Caco-2 (cell line): ENCODE measurements at regions not wholly inside any gene's neighbourhood (a gene's known extent, or its start where the extent isn't known, plus 50 kb on each side); places are given as distances from the start of the nearest gene placed in this dataset.

Experiments
- BruUV-seq: library from RNA; stranded (reverse); fragments of 400-500 nt; replicated peaks from 2 replicates; lab custom pipeline; 2021; lab: Mats Ljungman, UMichigan
- CTCF ChIA-PET: fragments of 300-600 bp; sonication (Branson Sonifier 250); formaldehyde crosslinking; loops from one replicate; lab custom pipeline; 2022; ENCODE audit warnings: antibody characterized with exemption; lab: Charles Lee
- POLR2A ChIA-PET: fragments of 300-600 bp; sonication (Branson Sonifier 250); formaldehyde crosslinking; loops from one replicate; lab custom pipeline; 2022; ENCODE audit warnings: antibody characterized with exemption; lab: Charles Lee
- DNase-seq, 2 experiments: peaks; one replicate each; pipeline versions ENCODE4 v3.0.0 to v3.0.0-alpha.2; 2020 to 2022
- H3K27me3 ChIP-seq: replicated peaks from 2 replicates; pipeline ENCODE4 v1.6.0; 2011; ENCODE audit warnings: low read length; ENCODE audit not compliant: control insufficient read depth, insufficient read depth
- H3K36me3 ChIP-seq: 2 replicates; pipeline ENCODE4 v1.5.1; 2011; ENCODE audit warnings: low read length; ENCODE audit not compliant: control insufficient read depth, insufficient read depth
- H3K4me1 ChIP-seq: fragments of 250-450 bp; sonication (Bioruptor Pico); 2 replicates; pipeline ENCODE4 v1.5.1; 2020; ENCODE audit warnings: mild to moderate bottlenecking
- H3K4me3 ChIP-seq: 2 replicates; pipeline ENCODE4 v1.5.1; 2011; ENCODE audit warnings: low read depth, mild to moderate bottlenecking, control low read depth, low read length
- H3K9me3 ChIP-seq: fragments of 250-450 bp; sonication (Bioruptor Pico); 2 replicates; pipeline ENCODE4 v1.5.1; 2020; ENCODE audit warnings: mild to moderate bottlenecking, moderate library complexity
- H3K27ac Mint-ChIP-seq: one replicate; pipeline ENCODE4 v1.8.0; 2022; ENCODE audit warnings: mixed read lengths; ENCODE audit not compliant: unreplicated experiment
- H3K27me3 Mint-ChIP-seq: one replicate; pipeline ENCODE4 v1.8.0; 2022; ENCODE audit warnings: mixed read lengths; ENCODE audit not compliant: insufficient read depth, unreplicated experiment
- H3K36me3 Mint-ChIP-seq: one replicate; pipeline ENCODE4 v1.8.0; 2022; ENCODE audit warnings: mild to moderate bottlenecking, mixed read lengths; ENCODE audit not compliant: insufficient read depth, unreplicated experiment
- H3K4me1 Mint-ChIP-seq: one replicate; pipeline ENCODE4 v1.8.0; 2022; ENCODE audit warnings: low read depth, mixed read lengths; ENCODE audit not compliant: unreplicated experiment
- H3K4me3 Mint-ChIP-seq: one replicate; pipeline ENCODE4 v1.8.0; 2022; ENCODE audit warnings: mild to moderate bottlenecking, moderate library complexity, mixed read lengths; ENCODE audit not compliant: unreplicated experiment
- H3K9me3 Mint-ChIP-seq: one replicate; pipeline ENCODE4 v1.8.0; 2022; ENCODE audit warnings: mixed read lengths; ENCODE audit not compliant: unreplicated experiment
- CTCF ChIP-seq, 2 experiments: fragments of 200-600 bp in 1 of 2; IDR thresholded peaks; 1 replicate in 1 of 2; 2 replicates in 1 of 2; pipeline versions ENCODE4 v1.5.1 to v1.8.0; 2011 to 2022; ENCODE audit warnings: antibody characterized with exemption in 1 of 2, control low read depth in 1 of 2, inconsistent platforms in 1 of 2, low read depth in 1 of 2, low read length in 1 of 2, mild to moderate bottlenecking in 1 of 2, moderate library complexity in 1 of 2; ENCODE audit not compliant: insufficient read depth in 1 of 2, severe bottlenecking in 1 of 2, unreplicated experiment in 1 of 2
- intact Hi-C: fragments of 100-400 bp; cut with micrococcal nuclease; formaldehyde crosslinking; loops from one replicate; pipeline ENCODE4 v1.10.0; 2022; ENCODE audit not compliant: unreplicated experiment

GRCh38 chr19:29268103-29268502 lies 55.2 kb upstream of the UQCRFS1 start:
- intact Hi-C loops: no loop called here
- TF ChIP-seq CTCF (IDR thresholded peaks at IDR 0.05; ENCODE audit: insufficient read depth in 1 of 2, low read depth in 1 of 2, low read length in 1 of 2, severe bottlenecking in 1 of 2, unreplicated experiment in 1 of 2): no peak
- ChIA-PET CTCF (no interaction called here), POLR2A (no interaction called here)
- DNase-seq: no peak
- H3K36me3 ChIP-seq: no peaks in the 10 kb centered on the region
- Mint-ChIP-seq H3K36me3 (no peaks in the 10 kb centered on the region), H3K27me3 (peaks cover 5% of the 10 kb centered on the region), H3K4me1 (no peaks in the 10 kb centered on the region), H3K27ac (no peak overlapping the region), H3K4me3 (no peak overlapping the region), H3K9me3 (no peaks in the 10 kb centered on the region)
- no TSS peak for BruUV-seq
- H3K9me3 ChIP-seq: no peaks in the 10 kb centered on the region
- H3K4me3 ChIP-seq: no peak overlapping the region
- H3K27me3 ChIP-seq: no peaks in the 10 kb centered on the region
- no peaks in the 10 kb centered on the region for H3K4me1 ChIP-seq

GRCh38 chr19:29268721-29269393 lies 55.9 kb upstream of the UQCRFS1 start:
- TF ChIP-seq CTCF (IDR thresholded peaks at IDR 0.05; ENCODE audit: insufficient read depth in 1 of 2, low read depth in 1 of 2, low read length in 1 of 2, severe bottlenecking in 1 of 2, unreplicated experiment in 1 of 2): no peak
- ChIA-PET POLR2A (no interaction called here), CTCF (no interaction called here)
- H3K36me3 Mint-ChIP-seq: no peaks in the 10 kb centered on the region
- no peak for DNase-seq
- Histone ChIP-seq H3K27me3 (no peaks in the 10 kb centered on the region), H3K4me1 (no peaks in the 10 kb centered on the region), H3K36me3 (no peaks in the 10 kb centered on the region), H3K9me3 (no peaks in the 10 kb centered on the region), H3K4me3 (no peak overlapping the region)
- no peak overlapping the region for H3K27ac Mint-ChIP-seq
- H3K4me3 Mint-ChIP-seq: no peak overlapping the region
- no peaks in the 10 kb centered on the region for H3K4me1 Mint-ChIP-seq
- no peaks in the 10 kb centered on the region for H3K9me3 Mint-ChIP-seq
- BruUV-seq: no TSS peak
- peaks cover 3% of the 10 kb centered on the region for H3K27me3 Mint-ChIP-seq
- intact Hi-C loops: no loop called here

- Mint-ChIP-seq H3K27me3 (peaks cover under 1% of the 10 kb centered on the region), H3K4me3 (no peak overlapping the region), H3K27ac (no peak overlapping the region), H3K36me3 (no peaks in the 10 kb centered on the region), H3K4me1 (no peaks in the 10 kb centered on the region), H3K9me3 (no peaks in the 10 kb centered on the region)
- Histone ChIP-seq H3K4me1 (no peaks in the 10 kb centered on the region), H3K9me3 (no peaks in the 10 kb centered on the region), H3K27me3 (no peaks in the 10 kb centered on the region), H3K36me3 (no peaks in the 10 kb centered on the region), H3K4me3 (no peak overlapping the region)
- intact Hi-C loops: no loop called here
- ChIA-PET POLR2A (no interaction called here), CTCF (no interaction called here)
- TF ChIP-seq CTCF (IDR thresholded peaks at IDR 0.05; ENCODE audit: insufficient read depth in 1 of 2, low read depth in 1 of 2, low read length in 1 of 2, severe bottlenecking in 1 of 2, unreplicated experiment in 1 of 2): no peak
- no peak for DNase-seq
- no TSS peak for BruUV-seq
Observed at GRCh38 chr19:29269641-29270040, 56.7 kb upstream of the UQCRFS1 start.
